ENCODE measurements at regions not wholly inside any gene's neighbourhood (a gene's known extent, or its start where the extent isn't known, plus 50 kb on each side); places are given as distances from the start of the nearest gene placed in this dataset.

- intact Hi-C loops (cut with DNase I; ENCODE audit: low total_unique reads): no loop called here
- WGBS, 5 donors: 44 to 71% (median 47%) methylated on average over 2 of the region's 2 CpGs
- Histone ChIP-seq H3K27me3 (no peaks in the 10 kb centered on the region), H3K27ac (no peak overlapping the region), H3K9me3 (no peaks in the 10 kb centered on the region), H3K36me3 (no peaks in the 10 kb centered on the region), H3K4me1 (no peaks in the 10 kb centered on the region), H3K4me3 (no peak overlapping the region)
- DNase-seq: no peak
- no peak for TF ChIP-seq EP300 (IDR thresholded peaks at IDR 0.05)
Measured at GRCh38 chr2:198479065-198479464, 674.7 kb downstream of the PLCL1 start.

GRCh38 chr2:198478361-198478760 lies 674.0 kb downstream of the PLCL1 start:
- TF ChIP-seq CTCF (IDR thresholded peaks at IDR 0.05): no peak
- H3K36me3 ChIP-seq: no peaks in the 10 kb centered on the region
- intact Hi-C loops (cut with DNase I; ENCODE audit: low total_unique reads): no loop called here
- DNase-seq: no peak
- no peaks in the 10 kb centered on the region for H3K27me3 ChIP-seq
- H3K4me1 ChIP-seq: no peaks in the 10 kb centered on the region
- no peak overlapping the region for H3K4me3 ChIP-seq
- 71 to 82% (median 78%) methylated on average over 1 of the region's 1 CpG for WGBS, 5 donors
- H3K9me3 ChIP-seq: no peaks in the 10 kb centered on the region
- no peak overlapping the region for H3K27ac ChIP-seq

GRCh38 chr2:198476007-198476406 lies 671.6 kb downstream of the PLCL1 start:
- TF ChIP-seq CTCF (IDR thresholded peaks at IDR 0.05) (no peak), EP300 (IDR thresholded peaks at IDR 0.05) (no peak), POLR2A (IDR thresholded peaks at IDR 0.05) (no peak), POLR2AphosphoS5 (IDR thresholded peaks at IDR 0.05) (no peak)
- no peak overlapping the region for H3K4me3 ChIP-seq
- no peaks in the 10 kb centered on the region for H3K9me3 ChIP-seq
- no peaks in the 10 kb centered on the region for H3K27me3 ChIP-seq
- no peaks in the 10 kb centered on the region for H3K4me1 ChIP-seq
- H3K27ac ChIP-seq: no peak overlapping the region
- WGBS, 5 donors: 5 to 27% (median 10%) methylated on average over 1 of the region's 1 CpG
- DNase-seq: no peak
- H3K36me3 ChIP-seq: no peaks in the 10 kb centered on the region
- intact Hi-C loops (cut with DNase I; ENCODE audit: low total_unique reads): no loop called here

- H3K27ac ChIP-seq: no peak overlapping the region
- H3K4me3 ChIP-seq: no peak overlapping the region
- DNase-seq: no peak
- intact Hi-C loops (cut with DNase I; ENCODE audit: low total_unique reads): no loop called here
- no peaks in the 10 kb centered on the region for H3K36me3 ChIP-seq
- peaks cover 0 to 7% (median 0%) of the 10 kb centered on the region in 4 donors for H3K9me3 ChIP-seq
- no peaks in the 10 kb centered on the region for H3K27me3 ChIP-seq
- WGBS, 5 donors: 44 to 61% (median 52%) methylated on average over 2 of the region's 2 CpGs
- no peaks in the 10 kb centered on the region for H3K4me1 ChIP-seq
- TF ChIP-seq CTCF (IDR thresholded peaks at IDR 0.05): no peak
- no peak for TF ChIP-seq EP300 (IDR thresholded peaks at IDR 0.05)
- TF ChIP-seq POLR2AphosphoS5 (IDR thresholded peaks at IDR 0.05): no peak
Measured at GRCh38 chr2:198471291-198471690, 666.9 kb downstream of the PLCL1 start.

- Histone ChIP-seq H3K4me3 (no peak overlapping the region), H3K36me3 (no peaks in the 10 kb centered on the region), H3K27ac (no peak overlapping the region), H3K9me3 (peaks cover 0 to 7% (median 0%) of the 10 kb centered on the region in 4 donors), H3K4me1 (no peaks in the 10 kb centered on the region), H3K27me3 (no peaks in the 10 kb centered on the region)
- 77 to 91% (median 82%) methylated on average over 3 of the region's 3 CpGs for WGBS, 5 donors
- intact Hi-C loops (cut with DNase I; ENCODE audit: low total_unique reads): no loop called here
- TF ChIP-seq POLR2A (IDR thresholded peaks at IDR 0.05) (no peak), EP300 (IDR thresholded peaks at IDR 0.05) (no peak), POLR2AphosphoS5 (IDR thresholded peaks at IDR 0.05) (no peak), CTCF (IDR thresholded peaks at IDR 0.05) (no peak)
- DNase-seq: no peak
Measured at GRCh38 chr2:198468136-198468535, 663.7 kb downstream of the PLCL1 start.

All from stomach (tissue), 8 donors.